ENCODE measurements at regions not wholly inside any gene's neighbourhood (a gene's known extent, or its start where the extent isn't known, plus 50 kb on each side); places are given as distances from the start of the nearest gene placed in this dataset.

DNA sequence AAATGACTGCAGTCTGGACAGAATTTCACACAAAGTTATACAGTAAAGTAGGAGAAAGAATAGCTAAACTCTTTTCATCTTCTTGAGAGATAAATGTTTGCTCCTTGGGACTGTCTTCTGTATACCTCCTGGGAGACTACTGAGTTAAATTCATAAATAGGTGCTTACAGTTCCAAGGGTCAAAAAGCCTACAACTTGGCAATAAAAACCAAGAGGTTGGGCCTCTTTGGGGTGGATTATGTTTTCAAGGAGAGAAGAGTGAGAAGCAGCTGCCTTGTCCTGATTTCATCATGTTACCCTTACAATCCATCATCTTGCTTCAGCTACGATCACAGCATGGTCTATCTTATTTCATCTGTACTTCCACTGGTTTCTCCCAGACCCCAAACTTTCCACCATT, 213.2 kb upstream of the RPS23 start:
- TF ChIP-seq DR1 (CRISPR knock-in tag; IDR thresholded peaks at IDR 0.05) (no peak), YEATS2 (CRISPR knock-in tag; IDR thresholded peaks at IDR 0.05; ENCODE audit: borderline replicate concordance) (no peak), KDM1A (CRISPR knock-in tag; IDR thresholded peaks at IDR 0.05) (no peak), CREM (IDR thresholded peaks at IDR 0.05) (no peak), CREM (CRISPR knock-in tag; IDR thresholded peaks at IDR 0.05) (no peak), ZNF138 (CRISPR knock-in tag; IDR thresholded peaks at IDR 0.05; ENCODE audit: low read depth) (no peak), FOXA1 (IDR thresholded peaks at IDR 0.05) (no peak), FOXA1 (CRISPR knock-in tag; IDR thresholded peaks at IDR 0.05) (no peak), MYC (CRISPR knock-in tag; IDR thresholded peaks at IDR 0.05; ENCODE audit: borderline replicate concordance) (no peak), ZNF775 (CRISPR knock-in tag; IDR thresholded peaks at IDR 0.05; ENCODE audit: borderline replicate concordance) (no peak), POLR2A (IDR thresholded peaks at IDR 0.05; ENCODE audit: insufficient read depth in 1 of 2, low read depth in 2 of 2, low read length in 2 of 2) (no peak)
- TF ChIP-seq, protein P1, sequence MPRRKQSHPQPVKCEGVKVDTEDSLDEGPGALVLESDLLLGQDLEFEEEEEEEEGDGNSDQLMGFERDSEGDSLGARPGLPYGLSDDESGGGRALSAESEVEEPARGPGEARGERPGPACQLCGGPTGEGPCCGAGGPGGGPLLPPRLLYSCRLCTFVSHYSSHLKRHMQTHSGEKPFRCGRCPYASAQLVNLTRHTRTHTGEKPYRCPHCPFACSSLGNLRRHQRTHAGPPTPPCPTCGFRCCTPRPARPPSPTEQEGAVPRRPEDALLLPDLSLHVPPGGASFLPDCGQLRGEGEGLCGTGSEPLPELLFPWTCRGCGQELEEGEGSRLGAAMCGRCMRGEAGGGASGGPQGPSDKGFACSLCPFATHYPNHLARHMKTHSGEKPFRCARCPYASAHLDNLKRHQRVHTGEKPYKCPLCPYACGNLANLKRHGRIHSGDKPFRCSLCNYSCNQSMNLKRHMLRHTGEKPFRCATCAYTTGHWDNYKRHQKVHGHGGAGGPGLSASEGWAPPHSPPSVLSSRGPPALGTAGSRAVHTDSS (CRISPR knock-in tag; conservative IDR thresholded peaks at IDR 0.05), result no peak
- TF ChIP-seq, protein P2, sequence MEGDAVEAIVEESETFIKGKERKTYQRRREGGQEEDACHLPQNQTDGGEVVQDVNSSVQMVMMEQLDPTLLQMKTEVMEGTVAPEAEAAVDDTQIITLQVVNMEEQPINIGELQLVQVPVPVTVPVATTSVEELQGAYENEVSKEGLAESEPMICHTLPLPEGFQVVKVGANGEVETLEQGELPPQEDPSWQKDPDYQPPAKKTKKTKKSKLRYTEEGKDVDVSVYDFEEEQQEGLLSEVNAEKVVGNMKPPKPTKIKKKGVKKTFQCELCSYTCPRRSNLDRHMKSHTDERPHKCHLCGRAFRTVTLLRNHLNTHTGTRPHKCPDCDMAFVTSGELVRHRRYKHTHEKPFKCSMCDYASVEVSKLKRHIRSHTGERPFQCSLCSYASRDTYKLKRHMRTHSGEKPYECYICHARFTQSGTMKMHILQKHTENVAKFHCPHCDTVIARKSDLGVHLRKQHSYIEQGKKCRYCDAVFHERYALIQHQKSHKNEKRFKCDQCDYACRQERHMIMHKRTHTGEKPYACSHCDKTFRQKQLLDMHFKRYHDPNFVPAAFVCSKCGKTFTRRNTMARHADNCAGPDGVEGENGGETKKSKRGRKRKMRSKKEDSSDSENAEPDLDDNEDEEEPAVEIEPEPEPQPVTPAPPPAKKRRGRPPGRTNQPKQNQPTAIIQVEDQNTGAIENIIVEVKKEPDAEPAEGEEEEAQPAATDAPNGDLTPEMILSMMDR (CRISPR knock-in tag; IDR thresholded peaks at IDR 0.05), result no peak

Measured in HepG2 (cell line).